H9 (cell line): ENCODE measurements at regions not wholly inside any gene's neighbourhood (a gene's known extent, or its start where the extent isn't known, plus 50 kb on each side); places are given as distances from the start of the nearest gene placed in this dataset.

Experiments used
- DNase-seq: peaks from one replicate; pipeline ENCODE4 v3.0.0-alpha.2; 2017
- H2AFZ ChIP-seq: one replicate; pipeline ENCODE4 v1.6.1; 2013; ENCODE audit warnings: mild to moderate bottlenecking, low read length, control low read depth, moderate library complexity
- H2AK5ac ChIP-seq: 2 replicates; pipeline ENCODE4 v1.6.1; 2013; ENCODE audit warnings: low read length, control low read depth, mixed read lengths; ENCODE audit not compliant: insufficient read length
- H2BK120ac ChIP-seq: one replicate; pipeline ENCODE4 v1.6.1; 2013; ENCODE audit warnings: low read depth, mild to moderate bottlenecking, low read length, control low read depth, inconsistent platforms; ENCODE audit not compliant: poor library complexity, severe bottlenecking
- H2BK12ac ChIP-seq: 2 replicates; pipeline ENCODE4 v1.6.1; 2013; ENCODE audit warnings: low read length, control low read depth, mixed read lengths, low read depth; ENCODE audit not compliant: insufficient read length
- H2BK15ac ChIP-seq: 2 replicates; pipeline ENCODE4 v1.6.1; 2013; ENCODE audit warnings: low read depth, low read length, control low read depth
- H2BK20ac ChIP-seq: one replicate; pipeline ENCODE4 v1.6.1; 2013; ENCODE audit warnings: low read depth, mild to moderate bottlenecking, low read length, control low read depth, inconsistent platforms; ENCODE audit not compliant: poor library complexity, severe bottlenecking
- H2BK5ac ChIP-seq: 2 replicates; pipeline ENCODE4 v1.6.1; 2013; ENCODE audit warnings: low read length, control low read depth, mixed read lengths; ENCODE audit not compliant: insufficient read length
- H3K14ac ChIP-seq: 2 replicates; pipeline ENCODE4 v1.6.1; 2013; ENCODE audit warnings: low read length, control low read depth; ENCODE audit not compliant: insufficient read depth
- H3K18ac ChIP-seq: 2 replicates; pipeline ENCODE4 v1.6.1; 2013; ENCODE audit warnings: low read depth, mild to moderate bottlenecking, mixed read lengths, low read length, control low read depth; ENCODE audit not compliant: insufficient read length
- H3K23ac ChIP-seq: 2 replicates; pipeline ENCODE4 v1.6.1; 2013; ENCODE audit warnings: low read length, control low read depth, mixed read lengths, low read depth; ENCODE audit not compliant: insufficient read length
- H3K23me2 ChIP-seq: 2 replicates; pipeline ENCODE4 v1.6.1; 2013; ENCODE audit warnings: low read depth, mild to moderate bottlenecking, mixed read lengths, low read length, control low read depth; ENCODE audit not compliant: insufficient read length, poor library complexity, severe bottlenecking
- H3K27ac ChIP-seq: 2 replicates; pipeline ENCODE4 v1.5.1; 2013; ENCODE audit warnings: low read length, control low read depth, mixed read lengths, low read depth; ENCODE audit not compliant: insufficient read length
- H3K27me3 ChIP-seq: 2 replicates; pipeline ENCODE4 v1.6.1; 2013; ENCODE audit warnings: low read length, control low read depth, inconsistent platforms; ENCODE audit not compliant: insufficient read depth
- H3K4ac ChIP-seq: 2 replicates; pipeline ENCODE4 v1.6.1; 2013; ENCODE audit warnings: low read depth, mild to moderate bottlenecking, control low read depth, inconsistent platforms, low read length, moderate library complexity
- H3K4me1 ChIP-seq: 2 replicates; pipeline ENCODE4 v1.6.1; 2013; ENCODE audit warnings: low read length, control low read depth, inconsistent platforms; ENCODE audit not compliant: insufficient read depth
- H3K4me2 ChIP-seq: 2 replicates; pipeline ENCODE4 v1.6.1; 2013; ENCODE audit warnings: low read length, control low read depth, mixed read lengths; ENCODE audit not compliant: insufficient read length, insufficient read depth
- H3K56ac ChIP-seq: 2 replicates; pipeline ENCODE4 v1.6.1; 2013; ENCODE audit warnings: low read depth, mild to moderate bottlenecking, mixed read lengths, low read length, control low read depth; ENCODE audit not compliant: insufficient read length
- H3K79me1 ChIP-seq: 2 replicates; pipeline ENCODE4 v1.6.1; 2013; ENCODE audit warnings: low read depth, mild to moderate bottlenecking, moderate library complexity, low read length, control low read depth, inconsistent platforms; ENCODE audit not compliant: insufficient read depth, poor library complexity, severe bottlenecking
- H3K79me2 ChIP-seq: 2 replicates; pipeline ENCODE4 v1.6.1; 2013; ENCODE audit warnings: low read length, control low read depth, inconsistent platforms; ENCODE audit not compliant: insufficient read depth
- H3K9ac ChIP-seq: 2 replicates; pipeline ENCODE4 v1.6.1; 2013; ENCODE audit warnings: low read length, control low read depth, mixed read lengths; ENCODE audit not compliant: insufficient read length; ENCODE audit errors: extremely low read depth
- H3K9me3 ChIP-seq: one replicate; pipeline ENCODE4 v1.6.1; 2013; ENCODE audit warnings: low read depth, low read length, inconsistent platforms; ENCODE audit not compliant: control insufficient read depth
- H3T11ph ChIP-seq: one replicate; pipeline ENCODE4 v1.6.1; 2013; ENCODE audit warnings: mild to moderate bottlenecking, low read length, control low read depth, inconsistent platforms
- H4K20me1 ChIP-seq: one replicate; pipeline ENCODE4 v1.6.1; 2013; ENCODE audit not compliant: control insufficient read depth, insufficient read length, insufficient read depth
- H4K5ac ChIP-seq: 2 replicates; pipeline ENCODE4 v1.6.1; 2013; ENCODE audit warnings: low read depth, mild to moderate bottlenecking, mixed read lengths, low read length, control low read depth; ENCODE audit not compliant: insufficient read length
- H4K8ac ChIP-seq: replicated peaks from 2 replicates; pipeline ENCODE4 v1.6.1; 2013; ENCODE audit warnings: low read length, control low read depth, mixed read lengths, low read depth; ENCODE audit not compliant: insufficient read length
- H4K91ac ChIP-seq: 2 replicates; pipeline ENCODE4 v1.6.1; 2013; ENCODE audit warnings: low read depth, mild to moderate bottlenecking, moderate library complexity, mixed read lengths, low read length, control low read depth; ENCODE audit not compliant: insufficient read length
- H3K27ac Mint-ChIP-seq, 3 experiments: 2 replicates in 2 of 3; 3 replicates in 1 of 3; pipeline ENCODE4 v1.8.0; 2020 to 2021; ENCODE audit warnings: mixed read lengths in 3 of 3, mild to moderate bottlenecking in 1 of 3, moderate library complexity in 1 of 3
- H3K27me3 Mint-ChIP-seq: 2 replicates; pipeline ENCODE4 v1.8.0; 2021; ENCODE audit warnings: low read depth, mild to moderate bottlenecking, moderate library complexity, mixed read lengths
- H3K36me3 Mint-ChIP-seq, 3 experiments: 2 replicates in 2 of 3; 3 replicates in 1 of 3; pipeline ENCODE4 v1.8.0; 2020 to 2021; ENCODE audit warnings: low read depth in 3 of 3, mixed read lengths in 3 of 3; ENCODE audit not compliant: insufficient read depth in 1 of 3
- H3K4me1 Mint-ChIP-seq, 2 experiments: 2 replicates each; pipeline ENCODE4 v1.8.0; 2020; ENCODE audit warnings: mixed read lengths in 2 of 2
- H3K4me3 Mint-ChIP-seq, 2 experiments: 2 replicates in 1 of 2; 3 replicates in 1 of 2; pipeline ENCODE4 v1.8.0; 2020 to 2021; ENCODE audit warnings: mild to moderate bottlenecking in 2 of 2, mixed read lengths in 2 of 2, moderate library complexity in 1 of 2
- H3K9me3 Mint-ChIP-seq, 2 experiments: 2 replicates in 1 of 2; 3 replicates in 1 of 2; pipeline ENCODE4 v1.8.0; 2020; ENCODE audit warnings: mild to moderate bottlenecking in 2 of 2, mixed read lengths in 2 of 2, moderate library complexity in 1 of 2
- WGBS: extraction: QIAGEN DNeasy Blood & Tissue Kit; methylation state at CpG from one replicate; pipeline ENCODE4 v1.1.7; 2013; ENCODE audit warnings: missing lambda C conversion rate, low lambda C conversion rate, mixed read lengths; ENCODE audit not compliant: insufficient read length; ENCODE audit errors: extremely low coverage; 5-methylcytosine and 5-hydroxymethylcytosine counted together
- TF ChIP-seq, protein P1 (sequence below): fragments of 200-600 bp; sonication (generic); conservative IDR thresholded peaks from 3 replicates; pipeline ENCODE4 v1.8.0; 2021; ENCODE audit warnings: antibody characterized with exemption, mild to moderate bottlenecking

DNA sequence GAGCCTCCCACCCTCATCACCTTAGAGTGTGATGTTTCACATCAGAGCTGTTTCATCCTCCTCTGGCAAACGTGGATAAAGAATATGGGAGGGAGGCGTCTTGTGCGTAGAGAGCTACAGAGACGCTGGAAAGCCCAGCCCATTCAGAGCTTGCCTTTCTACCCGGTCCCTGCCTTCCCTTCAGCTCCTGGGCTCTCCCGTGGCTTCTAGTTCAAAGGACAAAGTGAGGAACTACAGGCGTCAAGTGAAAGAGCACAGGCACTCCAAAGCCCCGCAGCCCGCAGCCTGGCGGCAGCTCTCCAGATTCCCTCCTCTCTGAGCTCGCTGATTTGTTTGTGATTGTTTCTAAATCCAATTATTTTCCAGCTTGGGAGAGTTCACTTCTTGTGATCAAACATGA is 197.1 kb upstream of the IGF1R start:
- H3K23me2 ChIP-seq, result no peaks in the 10 kb centered on the region
- H2BK12ac ChIP-seq, result no peak overlapping the region
- H3K14ac ChIP-seq, result no peak overlapping the region
- no peaks in the 10 kb centered on the region for H3K9me3 ChIP-seq
- H3K27ac Mint-ChIP-seq, result no peak overlapping the region
- H2AFZ ChIP-seq, result no peak overlapping the region
- no peak overlapping the region for H3T11ph ChIP-seq
- WGBS, result no CpG with 5 or more reads among the region's 11 CpGs
- no peaks in the 10 kb centered on the region for H4K20me1 ChIP-seq
- no peak overlapping the region for H2BK20ac ChIP-seq
- H2AK5ac ChIP-seq, result no peak overlapping the region
- no peak overlapping the region for H3K4me3 Mint-ChIP-seq
- no peak overlapping the region for H3K18ac ChIP-seq
- H3K4me1 ChIP-seq, result no peaks in the 10 kb centered on the region
- no peak overlapping the region for H3K9ac ChIP-seq
- no peaks in the 10 kb centered on the region for H3K79me1 ChIP-seq
- H3K79me2 ChIP-seq, result no peaks in the 10 kb centered on the region
- H3K56ac ChIP-seq, result no peak overlapping the region
- H2BK120ac ChIP-seq, result no peak overlapping the region
- no peak for DNase-seq
- no peak overlapping the region for H2BK5ac ChIP-seq
- no peak overlapping the region for H4K91ac ChIP-seq
- H3K9me3 Mint-ChIP-seq, result peaks cover 22% of the 10 kb centered on the region in 2 experiments
- no peak overlapping the region for H3K23ac ChIP-seq
- TF ChIP-seq, protein P1, sequence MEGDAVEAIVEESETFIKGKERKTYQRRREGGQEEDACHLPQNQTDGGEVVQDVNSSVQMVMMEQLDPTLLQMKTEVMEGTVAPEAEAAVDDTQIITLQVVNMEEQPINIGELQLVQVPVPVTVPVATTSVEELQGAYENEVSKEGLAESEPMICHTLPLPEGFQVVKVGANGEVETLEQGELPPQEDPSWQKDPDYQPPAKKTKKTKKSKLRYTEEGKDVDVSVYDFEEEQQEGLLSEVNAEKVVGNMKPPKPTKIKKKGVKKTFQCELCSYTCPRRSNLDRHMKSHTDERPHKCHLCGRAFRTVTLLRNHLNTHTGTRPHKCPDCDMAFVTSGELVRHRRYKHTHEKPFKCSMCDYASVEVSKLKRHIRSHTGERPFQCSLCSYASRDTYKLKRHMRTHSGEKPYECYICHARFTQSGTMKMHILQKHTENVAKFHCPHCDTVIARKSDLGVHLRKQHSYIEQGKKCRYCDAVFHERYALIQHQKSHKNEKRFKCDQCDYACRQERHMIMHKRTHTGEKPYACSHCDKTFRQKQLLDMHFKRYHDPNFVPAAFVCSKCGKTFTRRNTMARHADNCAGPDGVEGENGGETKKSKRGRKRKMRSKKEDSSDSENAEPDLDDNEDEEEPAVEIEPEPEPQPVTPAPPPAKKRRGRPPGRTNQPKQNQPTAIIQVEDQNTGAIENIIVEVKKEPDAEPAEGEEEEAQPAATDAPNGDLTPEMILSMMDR, result no peak
- no peak overlapping the region for H2BK15ac ChIP-seq
- H3K36me3 Mint-ChIP-seq, result peaks cover 0 to 10% (median 2%) of the 10 kb centered on the region in 3 experiments; a peak in 2 of 7 replicates
- no peak overlapping the region for H3K4me2 ChIP-seq
- H3K4ac ChIP-seq, result no peak overlapping the region
- H4K8ac ChIP-seq, result no peak overlapping the region
- peaks cover 20% of the 10 kb centered on the region for H3K27me3 Mint-ChIP-seq
- H4K5ac ChIP-seq, result no peak overlapping the region
- H3K27ac ChIP-seq, result no peak overlapping the region
- H3K27me3 ChIP-seq, result no peaks in the 10 kb centered on the region
- no peaks in the 10 kb centered on the region for H3K4me1 Mint-ChIP-seq
